ENCODE measurements at regions not wholly inside any gene's neighbourhood (a gene's known extent, or its start where the extent isn't known, plus 50 kb on each side); places are given as distances from the start of the nearest gene placed in this dataset.

DNA sequence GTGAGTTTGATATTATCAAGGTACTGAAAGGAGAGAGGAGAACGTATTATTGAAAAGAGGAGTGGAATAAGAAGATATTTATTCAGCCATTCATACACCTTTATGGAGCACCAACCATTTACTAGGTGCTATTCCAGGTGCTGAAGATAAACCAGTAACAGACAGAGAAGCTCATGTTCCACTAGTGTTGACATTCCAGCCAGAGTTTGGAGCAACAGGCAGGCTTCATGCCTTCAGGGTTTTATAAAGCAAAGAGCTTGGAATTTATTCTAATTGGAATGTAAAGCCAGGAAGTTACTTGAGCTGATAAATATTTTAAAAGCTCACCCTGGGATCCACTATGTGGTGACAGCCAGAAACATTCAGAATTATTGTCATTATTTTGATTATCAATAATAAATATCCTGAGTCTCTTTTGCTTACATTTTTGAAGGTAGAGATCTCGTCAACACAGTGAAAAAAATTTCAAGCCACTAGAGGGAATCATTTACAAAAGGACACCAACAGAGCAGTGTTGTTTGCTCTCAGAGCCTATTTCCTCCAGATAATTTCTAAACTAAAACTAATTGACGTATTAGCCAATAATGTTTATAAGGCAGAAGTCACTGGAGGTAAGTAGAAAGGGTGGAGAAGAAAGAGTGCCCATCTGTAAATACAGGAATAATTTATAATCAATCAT is 172.0 kb downstream of the KCNA4 start:
- no peaks in the 10 kb centered on the region for H3K27me3 Mint-ChIP-seq
- DNase-seq (no peak), ATAC-seq (no peak)
- no peak overlapping the region for H3K4me3 Mint-ChIP-seq
- H3K4me1 Mint-ChIP-seq = no peaks in the 10 kb centered on the region
- ChIA-PET CTCF (no interaction called here), POLR2A (no interaction called here)
- no peaks in the 10 kb centered on the region for H3K36me3 Mint-ChIP-seq (ENCODE audit: low read depth)
- peaks cover 3% of the 10 kb centered on the region for H3K9me3 Mint-ChIP-seq (ENCODE audit: low read depth)
- intact Hi-C loops (cut with DNase I, micrococcal nuclease) = no loop called here
- no peak overlapping the region for H3K27ac Mint-ChIP-seq

DNA sequence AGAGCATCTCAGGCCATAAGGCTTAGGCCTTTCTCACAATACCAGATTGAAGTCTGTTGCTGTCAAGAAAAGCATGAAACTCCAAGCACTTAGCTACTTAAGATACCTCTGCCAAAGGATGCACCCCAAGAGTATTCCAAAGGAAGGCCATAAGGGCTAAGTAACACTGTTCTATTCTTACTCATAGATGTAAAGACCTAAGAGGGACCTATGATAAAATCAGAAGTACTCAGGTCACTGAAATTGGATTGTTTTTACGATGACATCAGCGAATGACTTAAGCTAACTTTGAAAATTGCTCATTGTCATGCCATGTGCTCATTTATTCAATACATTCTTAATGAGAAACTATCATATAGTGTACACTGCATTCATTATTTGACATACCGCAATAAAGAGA is 172.8 kb downstream of the KCNA4 start:
- POLR2A ChIA-PET = no interaction called here
- no peaks in the 10 kb centered on the region for H3K4me1 Mint-ChIP-seq

DNA sequence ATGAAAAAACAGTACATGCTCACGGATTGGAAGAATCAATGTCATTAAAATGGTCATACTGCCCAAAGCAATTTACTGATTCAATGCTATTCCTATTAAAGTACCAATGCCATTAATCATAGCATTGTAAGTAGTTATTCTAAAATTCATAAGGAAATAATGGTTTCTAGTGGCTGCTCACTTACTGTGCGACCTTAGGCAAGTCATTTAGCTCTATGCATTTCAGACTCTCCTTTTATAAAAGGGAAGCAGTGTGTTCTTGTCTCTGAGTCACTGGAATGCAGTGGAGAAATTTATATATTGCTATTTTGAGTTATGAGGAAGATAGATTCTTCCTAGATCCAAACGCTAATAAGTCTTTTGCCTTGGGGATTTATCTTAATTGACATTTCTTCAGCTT is 174.8 kb downstream of the KCNA4 start:
- Mint-ChIP-seq H3K27ac (no peak overlapping the region), H3K36me3 (ENCODE audit: low read depth) (no peaks in the 10 kb centered on the region), H3K4me3 (no peak overlapping the region), H3K4me1 (no peaks in the 10 kb centered on the region), H3K9me3 (ENCODE audit: low read depth) (peaks cover 8% of the 10 kb centered on the region), H3K27me3 (no peaks in the 10 kb centered on the region)
- intact Hi-C loops (cut with DNase I, micrococcal nuclease) = no loop called here
- POLR2A ChIA-PET = no interaction called here
- CTCF ChIA-PET = no interaction called here
- ATAC-seq = no peak
- DNase-seq = no peak

More for the DNA sequence above, 172.8 kb downstream of the KCNA4 start:
- DNase-seq = no peak
- no peak overlapping the region for H3K4me3 Mint-ChIP-seq
- H3K27me3 Mint-ChIP-seq = no peaks in the 10 kb centered on the region
- no peak overlapping the region for H3K27ac Mint-ChIP-seq
- CTCF ChIA-PET = no interaction called here
- peaks cover 3% of the 10 kb centered on the region for H3K9me3 Mint-ChIP-seq (ENCODE audit: low read depth)
- intact Hi-C loops (cut with DNase I, micrococcal nuclease) = no loop called here
- no peaks in the 10 kb centered on the region for H3K36me3 Mint-ChIP-seq (ENCODE audit: low read depth)
- ATAC-seq = no peak

DNA sequence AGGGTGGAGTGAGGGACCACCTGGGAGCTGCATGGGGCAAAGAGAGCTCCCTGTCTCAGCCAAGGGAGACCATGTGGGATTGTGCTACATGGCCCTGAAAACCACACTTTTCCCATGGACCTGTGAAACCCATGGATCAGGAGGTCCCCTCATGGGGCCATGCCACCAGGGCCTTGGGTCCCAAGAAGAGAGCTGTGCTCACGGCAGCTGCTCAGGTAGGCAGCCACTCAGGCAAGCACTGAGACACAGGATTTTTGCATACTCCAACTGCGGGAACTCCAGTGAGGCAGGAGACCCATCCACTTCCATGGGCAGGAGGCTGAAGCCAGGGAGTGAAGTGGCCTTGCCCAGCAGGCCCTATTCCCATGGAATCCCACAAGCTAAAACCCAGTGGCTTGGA is 190.0 kb downstream of the KCNA4 start:
- ChIA-PET CTCF (no interaction called here), POLR2A (no interaction called here)
- Mint-ChIP-seq H3K4me3 (no peak overlapping the region), H3K9me3 (ENCODE audit: low read depth) (peaks cover 7% of the 10 kb centered on the region), H3K27me3 (no peaks in the 10 kb centered on the region), H3K4me1 (no peaks in the 10 kb centered on the region), H3K36me3 (ENCODE audit: low read depth) (no peaks in the 10 kb centered on the region), H3K27ac (no peak overlapping the region)
- intact Hi-C loops (cut with DNase I, micrococcal nuclease) = no loop called here
- ATAC-seq (no peak), DNase-seq (no peak)

DNA sequence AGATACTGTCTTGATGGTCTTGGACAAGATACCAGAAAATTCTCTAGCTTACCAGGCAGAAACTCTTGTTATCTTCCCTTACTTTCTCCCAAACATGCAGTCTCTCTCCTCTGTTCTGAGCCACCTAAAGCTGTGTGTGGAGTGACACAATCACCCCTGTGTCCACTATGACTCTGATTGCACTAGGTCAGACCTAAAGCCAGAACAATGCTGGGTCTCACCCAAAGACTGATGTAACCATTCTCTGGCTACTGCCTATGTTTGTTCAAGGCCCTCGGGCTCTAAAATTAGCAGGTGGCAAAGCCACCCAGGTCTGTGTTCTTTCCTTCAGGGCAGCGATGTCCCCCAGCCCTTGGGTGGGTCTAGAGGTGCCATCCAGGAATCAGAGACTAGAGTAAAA is 200.5 kb downstream of the KCNA4 start:
- no peaks in the 10 kb centered on the region for H3K4me1 Mint-ChIP-seq
- intact Hi-C loops (cut with DNase I, micrococcal nuclease) = no loop called here
- H3K9me3 Mint-ChIP-seq (ENCODE audit: low read depth) = peaks cover 18% of the 10 kb centered on the region
- DNase-seq (no peak), ATAC-seq (no peak)
- no peaks in the 10 kb centered on the region for H3K27me3 Mint-ChIP-seq
- no peaks in the 10 kb centered on the region for H3K36me3 Mint-ChIP-seq (ENCODE audit: low read depth)
- H3K4me3 Mint-ChIP-seq = no peak overlapping the region
- POLR2A ChIA-PET = no interaction called here
- CTCF ChIA-PET = no interaction called here
- H3K27ac Mint-ChIP-seq = no peak overlapping the region

DNA sequence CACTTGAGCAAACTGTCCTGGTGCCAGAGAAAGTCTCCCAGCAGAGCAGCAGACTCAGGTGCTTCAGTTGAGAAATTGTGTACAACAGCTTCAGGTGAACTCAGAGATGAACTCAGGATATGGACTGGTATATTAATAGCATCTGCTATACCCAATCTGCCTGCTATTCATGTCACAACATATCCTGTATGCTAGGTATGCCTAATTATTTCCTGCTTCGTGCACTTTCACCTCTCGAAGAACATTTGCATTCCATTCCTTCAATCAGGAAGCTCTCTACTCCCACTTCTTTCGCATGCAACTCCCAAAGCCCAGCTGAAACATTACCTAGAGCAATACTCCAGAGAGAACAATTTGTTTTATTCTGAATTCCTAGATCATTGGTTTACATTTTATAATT is 207.7 kb downstream of the KCNA4 start:
- peaks cover 2% of the 10 kb centered on the region for H3K9me3 Mint-ChIP-seq (ENCODE audit: low read depth)
- H3K4me1 Mint-ChIP-seq = no peaks in the 10 kb centered on the region
- DNase-seq (no peak), ATAC-seq (no peak)
- no peaks in the 10 kb centered on the region for H3K36me3 Mint-ChIP-seq (ENCODE audit: low read depth)
- no peaks in the 10 kb centered on the region for H3K27me3 Mint-ChIP-seq
- ChIA-PET CTCF (no interaction called here), POLR2A (no interaction called here)
- H3K27ac Mint-ChIP-seq = no peak overlapping the region
- no peak overlapping the region for H3K4me3 Mint-ChIP-seq
- intact Hi-C loops (cut with DNase I, micrococcal nuclease) = no loop called here

DNA sequence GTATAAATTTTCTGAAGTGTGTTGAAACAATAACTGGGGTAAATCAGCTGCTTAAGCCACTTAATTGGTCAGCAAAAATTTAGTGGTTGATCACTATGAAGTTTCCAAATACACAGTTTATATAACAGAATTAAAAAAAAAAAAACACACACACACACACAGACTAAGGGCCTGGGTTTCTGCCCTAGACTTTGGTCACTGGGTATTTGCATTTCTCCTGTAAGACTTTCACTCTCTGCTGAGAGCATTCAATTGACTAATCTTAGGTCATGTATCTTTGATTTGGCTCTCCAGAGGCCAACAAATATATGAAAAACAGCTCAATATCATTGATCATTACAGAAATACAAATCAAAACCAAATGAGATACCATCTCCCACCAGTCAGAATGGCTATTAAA is 214.3 kb downstream of the KCNA4 start:
- peaks cover 4% of the 10 kb centered on the region for H3K9me3 Mint-ChIP-seq (ENCODE audit: low read depth)
- H3K27me3 Mint-ChIP-seq = no peaks in the 10 kb centered on the region
- ATAC-seq (no peak), DNase-seq (no peak)
- no peaks in the 10 kb centered on the region for H3K36me3 Mint-ChIP-seq (ENCODE audit: low read depth)
- POLR2A ChIA-PET = no interaction called here
- no peaks in the 10 kb centered on the region for H3K4me1 Mint-ChIP-seq
- CTCF ChIA-PET = no interaction called here
- intact Hi-C loops (cut with DNase I, micrococcal nuclease) = no loop called here
- H3K27ac Mint-ChIP-seq = no peak overlapping the region
- no peak overlapping the region for H3K4me3 Mint-ChIP-seq

DNA sequence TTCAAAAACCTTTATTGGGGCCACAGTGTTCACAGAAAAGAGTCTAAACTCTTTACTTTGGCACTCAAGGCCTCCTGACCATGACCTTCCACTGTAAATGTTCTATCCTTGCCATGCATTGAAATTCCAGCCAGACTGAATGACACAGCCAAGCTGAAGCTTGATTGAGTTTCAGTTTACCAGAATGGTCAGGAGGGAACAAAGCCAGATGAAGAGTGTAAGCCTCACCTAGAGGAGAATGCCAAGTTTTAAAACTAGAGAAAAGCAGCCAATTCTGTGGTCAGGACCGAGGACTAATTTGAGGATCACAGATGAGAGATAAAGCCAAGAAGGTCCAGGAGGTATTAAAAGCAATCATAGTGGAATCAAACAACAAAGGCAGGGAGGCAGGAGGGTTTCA is 215.3 kb downstream of the KCNA4 start:
- no peaks in the 10 kb centered on the region for H3K27me3 Mint-ChIP-seq
- H3K27ac Mint-ChIP-seq = no peak overlapping the region
- peaks cover 4% of the 10 kb centered on the region for H3K9me3 Mint-ChIP-seq (ENCODE audit: low read depth)
- no peaks in the 10 kb centered on the region for H3K4me1 Mint-ChIP-seq
- no peaks in the 10 kb centered on the region for H3K36me3 Mint-ChIP-seq (ENCODE audit: low read depth)
- intact Hi-C loops (cut with DNase I, micrococcal nuclease) = no loop called here
- no peak overlapping the region for H3K4me3 Mint-ChIP-seq
- POLR2A ChIA-PET = no interaction called here
- CTCF ChIA-PET = interaction anchor here (0.6 kb wide), 1 partner anchor 308 kb away, joined by 3 read pairs; no protein-coding TSS in a partner anchor
- no peak for ATAC-seq
- DNase-seq = no peak

DNA sequence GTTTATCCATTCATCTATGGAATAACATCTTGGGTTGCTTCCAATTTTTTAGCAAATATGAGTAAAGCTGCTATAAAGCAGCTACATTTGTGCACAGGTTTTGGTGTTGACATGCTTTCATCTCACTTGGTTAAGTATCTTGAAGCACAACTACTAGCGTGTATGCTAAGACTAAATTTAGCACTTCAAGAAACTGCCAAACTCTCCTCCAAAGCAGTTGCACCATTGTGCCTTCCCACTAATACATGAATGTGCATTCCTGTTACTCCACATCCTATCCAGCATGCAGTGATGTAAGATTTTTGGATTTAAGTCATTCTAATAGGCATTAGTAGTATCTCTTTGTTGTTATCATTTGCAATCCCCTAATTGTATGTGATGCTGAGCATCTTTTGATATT is 230.7 kb downstream of the KCNA4 start:
- no peak overlapping the region for H3K4me3 Mint-ChIP-seq
- intact Hi-C loops (cut with DNase I, micrococcal nuclease) = no loop called here
- ATAC-seq (no peak), DNase-seq (no peak)
- H3K9me3 Mint-ChIP-seq (ENCODE audit: low read depth) = peaks cover 12% of the 10 kb centered on the region
- H3K4me1 Mint-ChIP-seq = no peaks in the 10 kb centered on the region
- CTCF ChIA-PET = no interaction called here
- H3K27ac Mint-ChIP-seq = no peak overlapping the region
- POLR2A ChIA-PET = no interaction called here
- H3K36me3 Mint-ChIP-seq (ENCODE audit: low read depth) = no peaks in the 10 kb centered on the region
- no peaks in the 10 kb centered on the region for H3K27me3 Mint-ChIP-seq

DNA sequence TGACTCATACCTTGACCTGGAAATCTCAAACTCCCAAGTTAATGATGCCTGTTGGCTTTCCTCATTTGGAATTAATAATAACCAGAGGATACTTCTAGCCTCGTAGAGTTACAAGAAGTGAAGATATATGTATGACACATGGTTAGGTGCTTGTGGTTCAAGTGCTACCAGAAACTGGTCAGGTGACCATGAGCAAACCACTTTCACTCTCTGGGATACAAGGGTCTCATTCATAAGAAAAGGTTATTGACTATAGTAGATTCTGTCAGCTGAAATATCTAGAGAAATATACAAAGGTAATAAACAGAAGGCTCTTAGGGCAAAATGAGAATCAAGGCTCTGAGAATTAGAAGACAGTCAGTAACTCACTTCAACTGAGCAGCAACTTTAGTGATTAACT is 233.3 kb downstream of the KCNA4 start:
- CTCF ChIA-PET = no interaction called here
- intact Hi-C loops (cut with DNase I, micrococcal nuclease) = no loop called here
- Mint-ChIP-seq H3K27ac (no peak overlapping the region), H3K27me3 (no peaks in the 10 kb centered on the region), H3K9me3 (ENCODE audit: low read depth) (peaks cover 12% of the 10 kb centered on the region), H3K36me3 (ENCODE audit: low read depth) (no peaks in the 10 kb centered on the region), H3K4me1 (no peaks in the 10 kb centered on the region), H3K4me3 (no peak overlapping the region)
- POLR2A ChIA-PET = no interaction called here
- no peak for DNase-seq
- ATAC-seq = no peak

DNA sequence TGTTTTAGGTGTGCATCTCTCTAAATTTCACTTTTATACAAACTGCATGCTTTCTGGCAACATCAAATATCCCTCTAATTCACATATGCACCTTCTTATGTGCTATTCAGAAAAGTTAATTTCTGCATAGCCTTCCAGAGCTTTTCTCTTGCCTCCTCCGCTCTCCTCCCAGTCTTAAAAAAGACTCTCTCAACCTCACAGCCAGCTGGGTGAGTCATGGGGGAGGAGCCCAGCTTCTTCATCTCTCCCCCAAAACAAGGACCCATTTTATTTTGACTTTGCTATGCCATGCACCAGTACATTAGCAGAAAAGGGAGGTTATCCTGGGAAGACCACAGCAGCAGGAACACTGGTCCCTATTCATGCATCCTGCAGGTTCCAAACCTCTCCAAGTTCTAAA is 234.4 kb downstream of the KCNA4 start:
- no peaks in the 10 kb centered on the region for H3K27me3 Mint-ChIP-seq
- no peak overlapping the region for H3K27ac Mint-ChIP-seq
- ChIA-PET CTCF (no interaction called here), POLR2A (no interaction called here)
- no peaks in the 10 kb centered on the region for H3K4me1 Mint-ChIP-seq
- peaks cover 12% of the 10 kb centered on the region for H3K9me3 Mint-ChIP-seq (ENCODE audit: low read depth)
- no peaks in the 10 kb centered on the region for H3K36me3 Mint-ChIP-seq (ENCODE audit: low read depth)
- intact Hi-C loops (cut with DNase I, micrococcal nuclease) = no loop called here
- no peak for ATAC-seq
- no peak for DNase-seq
- H3K4me3 Mint-ChIP-seq = no peak overlapping the region

DNA sequence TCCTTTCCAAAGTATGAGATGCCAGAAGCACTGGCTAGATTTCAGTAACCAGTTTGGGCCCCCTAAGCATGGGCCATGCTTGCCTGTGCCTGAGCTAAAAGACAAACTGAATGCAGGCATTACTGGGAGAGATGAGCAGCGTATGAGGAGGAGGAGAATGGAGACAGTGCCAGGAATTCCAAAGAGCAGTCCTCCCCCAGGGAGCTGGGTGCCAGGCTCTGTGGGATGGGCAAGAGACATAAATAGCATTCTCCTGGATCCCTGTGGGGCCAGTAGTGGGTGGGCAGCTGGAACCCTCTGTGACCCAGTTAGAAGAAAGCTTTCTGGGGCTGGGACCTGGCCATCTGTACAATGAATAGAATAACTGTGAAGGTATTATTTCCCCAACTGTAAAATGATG is 235.6 kb downstream of the KCNA4 start:
- ChIA-PET POLR2A (no interaction called here), CTCF (no interaction called here)
- DNase-seq (no peak), ATAC-seq (no peak)
- intact Hi-C loops (cut with DNase I, micrococcal nuclease) = no loop called here
- Mint-ChIP-seq H3K27ac (no peak overlapping the region), H3K4me1 (no peaks in the 10 kb centered on the region), H3K9me3 (ENCODE audit: low read depth) (peaks cover 14% of the 10 kb centered on the region), H3K4me3 (no peak overlapping the region), H3K27me3 (no peaks in the 10 kb centered on the region), H3K36me3 (ENCODE audit: low read depth) (no peaks in the 10 kb centered on the region)

DNA sequence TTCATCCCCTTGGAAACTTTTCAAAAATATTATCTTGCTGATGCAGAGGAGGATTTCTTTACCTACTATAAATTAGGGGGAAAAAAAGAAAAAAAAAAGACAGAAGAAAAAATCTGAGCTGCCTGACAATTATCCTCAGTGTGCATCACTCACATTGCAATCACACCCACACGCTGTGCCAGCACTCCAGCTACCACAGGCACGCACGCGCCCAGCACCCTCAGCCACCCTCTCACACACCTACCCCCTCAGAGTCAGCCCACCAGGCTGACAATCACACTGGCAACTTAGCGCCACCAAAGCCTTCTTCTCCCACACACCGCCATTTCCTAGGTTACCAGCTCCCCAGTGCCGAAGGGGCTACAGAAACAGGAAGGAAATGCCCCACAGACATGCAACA is 236.1 kb downstream of the KCNA4 start:
- ChIA-PET CTCF (no interaction called here), POLR2A (no interaction called here)
- Mint-ChIP-seq H3K4me3 (no peak overlapping the region), H3K4me1 (no peaks in the 10 kb centered on the region), H3K36me3 (ENCODE audit: low read depth) (no peaks in the 10 kb centered on the region), H3K27me3 (no peaks in the 10 kb centered on the region), H3K9me3 (ENCODE audit: low read depth) (peaks cover 11% of the 10 kb centered on the region), H3K27ac (no peak overlapping the region)
- ATAC-seq = no peak
- DNase-seq = no peak
- intact Hi-C loops (cut with DNase I, micrococcal nuclease) = no loop called here

Data from activated CD4-positive, alpha-beta T cell treated with anti-CD3 and anti-CD28 coated beads for 36 hours (primary cell).